Activated B cell treated with CpG ODN at 0.5 μM for 24 hours (primary cell): ENCODE measurements at regions not wholly inside any gene's neighbourhood (a gene's known extent, or its start where the extent isn't known, plus 50 kb on each side); places are given as distances from the start of the nearest gene placed in this dataset.

Experiments used
- ATAC-seq: fragments of 200-7000 bp; cut with Tn5 transposase; one replicate; pipeline ENCODE4 v1.10.0; 2021; ENCODE audit warnings: low read depth, mild to moderate bottlenecking, moderate library complexity
- CTCF ChIA-PET: fragments of 350-600 bp; sonication (Branson Sonifier 250); formaldehyde crosslinking; loops from one replicate; lab custom pipeline; 2021; ENCODE audit warnings: antibody characterized with exemption; lab: Charles Lee
- POLR2A ChIA-PET: fragments of 350-600 bp; sonication (Branson Sonifier 250); formaldehyde crosslinking; loops from one replicate; lab custom pipeline; 2021; ENCODE audit warnings: antibody characterized with exemption; lab: Charles Lee
- DNase-seq: peaks from one replicate; pipeline ENCODE4 v3.0.0; 2022
- H3K27ac Mint-ChIP-seq: one replicate; pipeline ENCODE4 v1.8.0; 2020; ENCODE audit warnings: mixed read lengths
- H3K27me3 Mint-ChIP-seq: one replicate; pipeline ENCODE4 v1.8.0; 2021; ENCODE audit warnings: mixed read lengths
- H3K36me3 Mint-ChIP-seq: one replicate; pipeline ENCODE4 v1.8.0; 2021; ENCODE audit warnings: low read depth, mixed read lengths
- H3K4me1 Mint-ChIP-seq: one replicate; pipeline ENCODE4 v1.8.0; 2021; ENCODE audit warnings: mixed read lengths
- H3K4me3 Mint-ChIP-seq: one replicate; pipeline ENCODE4 v1.8.0; 2020; ENCODE audit warnings: mild to moderate bottlenecking, mixed read lengths
- H3K9me3 Mint-ChIP-seq: one replicate; pipeline ENCODE4 v1.8.0; 2020; ENCODE audit warnings: mixed read lengths
- CTCF ChIP-seq: fragments of 200-600 bp; IDR thresholded peaks from one replicate; pipeline ENCODE4 v1.8.0; 2022; ENCODE audit warnings: antibody characterized with exemption, mild to moderate bottlenecking
- intact Hi-C: fragments of 100-400 bp; cut with micrococcal nuclease; formaldehyde crosslinking; loops from one replicate; pipeline ENCODE4 v1.15.1; 2024

- H3K9me3 Mint-ChIP-seq: peaks cover 3% of the 10 kb centered on the region
- ChIA-PET CTCF (no interaction called here), POLR2A (no interaction called here)
- H3K27me3 Mint-ChIP-seq: peaks cover 2% of the 10 kb centered on the region
- no peaks in the 10 kb centered on the region for H3K36me3 Mint-ChIP-seq
- H3K4me3 Mint-ChIP-seq: no peak overlapping the region
- H3K27ac Mint-ChIP-seq: no peak overlapping the region
- TF ChIP-seq CTCF: no peak
- ATAC-seq (no peak), DNase-seq (no peak)
- intact Hi-C loops: no loop called here
- no peaks in the 10 kb centered on the region for H3K4me1 Mint-ChIP-seq
Observed at GRCh38 chr2:226256237-226256636, 543.4 kb downstream of the IRS1 start.

GRCh38 chr2:226251661-226252060 lies 548.0 kb downstream of the IRS1 start:
- Mint-ChIP-seq H3K4me1 (no peaks in the 10 kb centered on the region), H3K36me3 (no peaks in the 10 kb centered on the region), H3K9me3 (peaks cover 3% of the 10 kb centered on the region), H3K27me3 (peaks cover 5% of the 10 kb centered on the region), H3K4me3 (no peak overlapping the region), H3K27ac (no peak overlapping the region)
- intact Hi-C loops: no loop called here
- ATAC-seq (no peak), DNase-seq (no peak)
- POLR2A ChIA-PET: no interaction called here
- CTCF ChIA-PET: no interaction called here
- no peak for TF ChIP-seq CTCF

- Mint-ChIP-seq H3K27ac (no peak overlapping the region), H3K36me3 (no peaks in the 10 kb centered on the region), H3K9me3 (peaks cover 10% of the 10 kb centered on the region), H3K27me3 (peaks cover 5% of the 10 kb centered on the region), H3K4me3 (no peak overlapping the region), H3K4me1 (no peaks in the 10 kb centered on the region)
- intact Hi-C loops: no loop called here
- TF ChIP-seq CTCF: no peak
- ChIA-PET POLR2A (no interaction called here), CTCF (no interaction called here)
- ATAC-seq (no peak), DNase-seq (no peak)
Observed at GRCh38 chr2:226247289-226248275, 552.0 kb downstream of the IRS1 start.

GRCh38 chr2:226234187-226234586 lies 565.4 kb downstream of the IRS1 start:
- ChIA-PET CTCF (no interaction called here), POLR2A (no interaction called here)
- TF ChIP-seq CTCF: no peak

GRCh38 chr2:226233388-226233787 lies 566.2 kb downstream of the IRS1 start:
- no peak for DNase-seq
- ChIA-PET CTCF (no interaction called here), POLR2A (no interaction called here)
- intact Hi-C loops: no loop called here
- no peak for TF ChIP-seq CTCF
- no peaks in the 10 kb centered on the region for H3K36me3 Mint-ChIP-seq
- ATAC-seq: no peak
- H3K4me1 Mint-ChIP-seq: no peaks in the 10 kb centered on the region
- no peaks in the 10 kb centered on the region for H3K9me3 Mint-ChIP-seq
- H3K27me3 Mint-ChIP-seq: peaks cover 5% of the 10 kb centered on the region
- H3K27ac Mint-ChIP-seq: no peak overlapping the region
- H3K4me3 Mint-ChIP-seq: no peak overlapping the region

More at GRCh38 chr2:226234187-226234586, 565.4 kb downstream of the IRS1 start:
- DNase-seq: no peak
- no peak for ATAC-seq
- no peaks in the 10 kb centered on the region for H3K4me1 Mint-ChIP-seq
- intact Hi-C loops: no loop called here
- peaks cover 5% of the 10 kb centered on the region for H3K27me3 Mint-ChIP-seq
- H3K27ac Mint-ChIP-seq: no peak overlapping the region
- no peaks in the 10 kb centered on the region for H3K36me3 Mint-ChIP-seq
- H3K4me3 Mint-ChIP-seq: no peak overlapping the region
- no peaks in the 10 kb centered on the region for H3K9me3 Mint-ChIP-seq
